ENCODE measurements at regions not wholly inside any gene's neighbourhood (a gene's known extent, or its start where the extent isn't known, plus 50 kb on each side); places are given as distances from the start of the nearest gene placed in this dataset.
"Not testable (repeated sequence)": the region's sequence is repeated elsewhere in the genome, so short reads cannot be mapped to it uniquely, and the experiment has no call there.

DNA sequence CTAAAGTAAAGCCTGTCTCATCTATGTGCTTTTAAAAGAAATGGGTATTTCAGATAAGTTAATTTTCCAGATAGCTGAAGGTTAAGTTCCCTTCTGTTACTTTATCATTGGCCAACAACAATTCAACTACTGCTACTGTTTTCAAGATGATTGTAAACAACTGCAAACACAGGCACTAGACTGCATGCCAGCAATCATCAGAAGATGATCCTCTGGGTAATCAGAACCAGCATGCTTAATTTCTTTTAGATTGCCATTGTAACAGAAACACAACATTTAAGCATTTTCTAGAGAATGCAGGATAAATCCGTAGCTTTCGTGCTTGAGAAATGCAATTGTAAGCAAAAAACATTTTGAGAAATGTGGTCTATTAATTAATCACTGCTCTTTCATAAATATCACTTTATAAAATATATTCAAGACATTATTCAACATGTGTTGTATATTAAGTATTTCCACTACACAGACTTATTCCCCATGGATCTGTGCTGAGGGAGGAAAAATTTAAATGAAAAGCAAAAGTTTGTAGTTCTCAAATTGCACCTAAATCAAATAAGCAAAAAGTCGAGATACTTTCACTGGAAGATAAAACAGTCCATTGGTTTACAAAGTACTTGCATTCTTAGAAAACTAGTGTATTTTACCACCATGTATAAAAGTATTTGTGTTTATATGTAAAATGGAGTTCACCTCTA, 133.7 kb downstream of the ATL2 start:
- DNase-seq, result no peak

DNA sequence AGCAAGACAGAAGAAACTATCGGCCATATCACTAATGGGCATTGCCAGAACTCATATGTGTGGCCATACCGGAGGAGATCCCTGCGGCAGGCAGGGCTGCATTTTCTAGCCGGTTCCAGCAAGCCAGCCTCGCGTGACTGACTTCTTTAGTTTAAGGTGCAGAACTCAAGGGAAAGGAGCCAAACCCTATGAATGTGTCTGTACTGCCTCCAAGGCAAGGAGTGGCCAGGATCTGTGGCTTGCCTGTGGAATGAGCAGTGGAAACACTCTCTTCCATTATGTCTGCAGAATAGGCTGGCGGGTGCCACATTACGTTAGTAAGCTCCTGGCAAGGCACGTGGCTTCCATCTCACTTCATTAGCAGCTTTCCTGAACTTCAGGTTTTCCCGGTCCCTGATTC, 137.6 kb downstream of the ATL2 start:
- DNase-seq, result no peak

GRCh38 chr2:38238705-38239104, 138.4 kb downstream of the ATL2 start:
- not testable (repeated sequence) for DNase-seq

DNA sequence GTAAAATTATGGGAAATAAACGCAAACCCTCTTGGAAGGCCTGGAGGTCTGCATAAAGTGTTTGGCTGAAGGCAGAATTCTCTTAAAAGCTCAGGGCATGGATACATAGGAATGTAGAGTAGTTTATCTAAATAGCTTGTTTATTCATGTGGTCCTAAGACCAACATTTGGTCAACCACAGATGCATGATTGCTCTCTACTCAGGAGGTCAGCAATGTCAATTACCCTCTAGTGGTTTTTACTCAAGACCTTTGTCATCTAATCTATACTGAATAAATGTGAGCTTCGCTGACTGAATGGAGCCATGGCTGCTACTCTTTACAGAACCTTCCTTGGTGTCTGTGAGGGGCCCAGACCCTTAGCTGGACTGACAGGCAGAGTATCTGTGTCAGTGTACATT, 139.8 kb downstream of the ATL2 start:
- no peak for DNase-seq

DNA sequence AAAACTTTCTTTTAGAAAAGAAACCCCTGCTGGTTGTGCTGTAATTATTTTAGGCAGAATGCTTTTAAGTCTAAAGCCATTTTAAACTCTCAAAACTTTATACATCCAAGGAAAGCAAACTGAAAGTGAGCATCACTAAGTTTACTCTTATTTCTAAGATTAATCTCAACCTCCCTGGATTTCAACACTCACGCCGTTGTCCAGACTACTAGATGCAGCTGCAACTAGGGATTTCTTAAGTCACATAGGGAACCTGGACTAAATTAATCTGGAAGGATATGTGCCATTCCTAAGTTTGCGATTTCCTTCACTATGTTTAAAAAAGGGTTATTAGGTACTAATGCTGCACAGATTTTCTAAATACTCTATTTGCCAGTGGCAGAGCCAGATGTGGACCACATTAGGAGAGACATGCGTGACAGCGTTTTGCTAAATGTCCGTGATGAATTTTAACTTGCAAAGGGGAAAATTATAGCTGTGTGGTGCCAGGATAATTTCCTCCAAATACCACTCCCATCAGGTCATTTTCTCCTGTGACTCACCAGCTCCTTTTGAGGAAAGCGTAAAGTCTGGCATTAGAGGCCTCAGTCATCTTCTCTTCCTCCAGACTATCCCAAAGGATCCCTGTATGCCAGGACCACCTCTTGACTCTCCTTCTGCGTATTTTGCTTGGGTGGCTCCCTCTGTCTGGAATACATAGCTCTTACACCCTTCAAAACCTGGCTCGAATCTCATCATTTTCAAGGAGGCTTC, 143.7 kb downstream of the ATL2 start:
- no peak for DNase-seq

DNA sequence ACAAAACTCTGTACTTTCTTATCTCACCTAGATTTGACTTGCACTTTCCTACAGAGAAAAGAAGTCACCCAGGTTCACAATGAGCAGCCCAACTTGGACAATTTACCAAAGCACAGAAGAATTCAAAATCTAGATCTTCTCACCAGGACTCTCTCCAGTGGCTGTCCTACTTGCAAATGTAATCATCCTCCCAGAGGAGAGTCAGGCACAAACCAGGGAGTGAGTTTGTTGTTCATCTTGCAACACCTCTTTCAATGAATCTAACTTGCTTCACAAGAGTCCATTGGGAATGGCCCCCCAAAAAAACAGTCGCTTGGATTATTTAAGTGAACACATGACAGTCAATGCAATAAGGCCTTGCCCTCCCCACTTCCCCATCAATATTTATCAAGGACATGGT, 144.6 kb downstream of the ATL2 start:
- DNase-seq, result no peak

DNA sequence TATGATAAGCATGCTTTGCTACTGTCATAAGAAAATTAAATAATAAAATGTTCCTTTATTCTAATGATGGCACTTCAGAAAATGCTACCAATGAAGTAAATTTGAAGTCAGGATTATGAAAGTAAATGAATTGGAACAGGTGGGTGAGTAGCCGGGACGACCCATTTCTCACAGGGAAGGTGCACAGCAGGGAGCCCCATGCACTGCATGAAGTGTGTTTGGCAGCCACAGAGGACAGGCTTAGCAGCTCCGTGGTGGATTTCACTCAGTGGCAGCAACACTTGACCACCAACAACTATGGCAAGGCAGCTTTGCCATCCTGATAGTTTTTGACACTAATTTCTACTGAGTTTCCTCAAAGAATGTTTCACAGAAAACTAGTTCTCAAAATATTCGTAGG, 146.3 kb downstream of the ATL2 start:
- no peak for DNase-seq

DNA sequence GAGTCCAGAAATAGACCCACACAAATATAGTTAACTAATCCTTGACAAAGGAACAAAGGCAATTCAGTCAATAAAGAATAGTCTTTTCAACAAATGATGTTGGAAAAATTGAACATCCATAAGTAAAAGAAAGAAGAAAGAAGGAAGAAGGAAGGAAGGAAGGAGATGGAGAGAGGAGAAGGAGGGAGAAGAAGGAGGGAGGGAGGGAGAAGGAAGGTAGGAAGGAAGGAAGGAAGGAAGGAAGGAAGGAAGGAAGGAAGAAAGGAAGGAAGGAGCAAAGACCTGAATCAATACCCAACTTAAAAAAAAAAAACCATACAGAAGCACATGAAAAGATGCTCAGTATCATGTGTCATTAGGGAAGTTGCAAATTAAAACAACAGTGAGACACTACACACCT, 148.3 kb downstream of the ATL2 start:
- no peak for DNase-seq

GRCh38 chr2:38224821-38225437, 149.0 kb upstream of the CYP1B1 start:
- no peak for DNase-seq

DNA sequence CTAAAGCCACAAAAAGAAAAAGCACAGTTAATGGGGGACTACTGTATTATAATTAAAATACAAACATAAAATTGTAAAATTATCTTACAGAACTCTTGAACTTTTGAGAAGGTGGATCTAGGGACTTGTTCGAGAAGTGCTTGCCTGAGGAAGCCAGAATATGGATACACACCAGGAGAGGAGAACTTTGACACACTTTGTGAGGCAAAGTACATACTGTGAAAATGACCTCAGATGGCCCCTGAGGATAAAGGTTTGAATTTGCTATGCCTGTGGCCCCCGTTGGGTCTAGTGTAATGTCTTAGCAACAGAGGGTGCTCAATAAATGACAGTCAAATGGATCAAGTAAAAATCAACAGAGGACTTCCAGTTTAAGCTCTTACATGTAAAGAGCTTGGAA, 148.2 kb upstream of the CYP1B1 start:
- no peak for DNase-seq

GRCh38 chr2:38223256-38223655, 147.3 kb upstream of the CYP1B1 start:
- DNase-seq, result no peak

DNA sequence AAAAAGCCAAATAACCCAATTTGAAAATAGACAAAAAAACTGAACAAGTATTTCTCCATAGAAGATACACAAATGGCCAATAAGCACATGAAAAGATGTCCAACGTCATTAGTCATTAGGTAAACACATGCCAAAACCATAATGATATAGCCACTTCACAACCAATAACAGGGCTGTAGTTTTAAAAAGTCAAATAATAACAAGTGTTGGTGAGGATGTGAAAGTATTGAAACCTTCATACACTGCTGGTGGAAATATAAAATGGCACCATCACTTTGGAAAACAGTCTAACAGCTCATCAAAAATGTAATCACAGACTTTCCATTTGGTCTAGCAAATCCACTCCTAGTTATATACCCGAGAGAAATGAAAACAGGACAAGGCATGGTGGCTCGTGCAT, 144.2 kb upstream of the CYP1B1 start:
- no peak for DNase-seq

- no peak for DNase-seq
Observed at GRCh38 chr2:38218995-38219394, 143.0 kb upstream of the CYP1B1 start.

- DNase-seq, result no peak
Observed at GRCh38 chr2:38218591-38218991, 142.6 kb upstream of the CYP1B1 start.

GRCh38 chr2:38217401-38218188, 141.6 kb upstream of the CYP1B1 start:
- DNase-seq, result no peak

GRCh38 chr2:38216886-38217285, 140.9 kb upstream of the CYP1B1 start:
- no peak for DNase-seq

DNA sequence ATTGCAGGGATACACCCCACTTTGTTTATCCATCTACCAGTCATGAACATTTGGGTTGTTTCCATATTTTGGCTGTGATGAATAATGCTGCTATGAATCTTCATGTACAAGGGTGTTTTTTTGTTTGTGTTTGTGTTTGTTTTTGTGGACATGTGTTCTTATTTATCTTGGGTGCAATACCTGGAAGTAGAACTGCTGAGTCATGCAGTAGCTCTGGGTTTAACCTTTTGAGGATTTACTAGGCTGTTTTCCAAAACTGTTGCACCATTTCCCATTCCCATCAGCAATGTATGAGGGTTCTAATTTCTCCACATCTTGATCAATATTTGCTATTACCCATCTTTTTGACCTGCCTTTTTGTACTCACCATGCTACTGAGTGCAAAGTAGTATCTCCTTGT, 140.0 kb upstream of the CYP1B1 start:
- DNase-seq, result no peak

GRCh38 chr2:38215522-38215921, 139.6 kb upstream of the CYP1B1 start:
- no peak for DNase-seq

DNA sequence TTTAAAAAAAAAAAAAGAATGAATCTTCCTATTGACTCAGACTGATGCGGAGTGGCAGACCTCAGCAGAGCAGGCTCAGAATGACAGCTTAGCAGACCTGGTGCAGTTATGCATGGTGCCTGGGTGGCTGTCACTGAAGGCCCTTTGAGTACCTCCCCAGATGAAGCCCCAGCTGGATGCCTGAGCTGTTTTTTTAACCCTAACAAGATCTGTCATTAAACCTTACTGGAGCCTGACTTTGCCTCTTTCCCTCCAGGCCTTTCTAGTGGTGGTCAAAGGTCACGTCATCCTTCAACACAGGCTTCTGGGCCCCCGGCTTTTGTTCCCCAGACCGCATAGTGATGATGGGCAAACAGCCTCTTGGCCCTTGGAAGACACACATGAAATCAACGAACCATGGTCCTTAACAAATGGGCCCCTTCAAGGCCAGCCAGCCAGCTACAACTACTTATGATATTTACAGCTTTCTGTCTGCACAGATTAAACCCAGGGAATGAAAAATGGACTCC, 138.3 kb upstream of the CYP1B1 start:
- no peak for DNase-seq

DNA sequence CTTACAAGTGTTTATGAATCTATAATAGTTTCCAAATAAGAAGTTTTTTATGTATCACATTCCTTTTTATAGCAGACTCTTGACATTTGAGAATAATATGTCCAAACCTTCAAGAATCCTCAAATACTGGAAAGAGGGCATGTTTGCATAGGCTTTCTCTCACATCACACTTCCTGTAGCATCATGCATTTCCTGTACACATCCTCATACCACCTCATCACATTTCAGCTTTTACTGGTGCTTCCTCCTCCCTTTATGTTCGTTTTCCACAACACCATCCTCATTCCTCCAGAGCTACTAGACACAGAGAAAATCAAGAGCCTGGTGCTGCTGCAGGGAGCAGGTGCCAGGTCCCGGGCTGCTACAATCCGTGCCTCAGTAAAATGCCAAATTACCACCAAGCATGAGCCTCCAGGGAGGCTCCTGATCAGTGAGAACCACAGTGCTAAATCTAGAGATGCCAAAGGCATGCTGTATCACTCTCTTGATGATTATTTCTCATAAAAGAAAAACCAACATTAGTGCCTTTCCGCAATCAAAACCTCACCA, 137.7 kb upstream of the CYP1B1 start:
- no peak for DNase-seq

- no peak for DNase-seq
Observed at GRCh38 chr2:38212312-38212711, 136.4 kb upstream of the CYP1B1 start.

DNA sequence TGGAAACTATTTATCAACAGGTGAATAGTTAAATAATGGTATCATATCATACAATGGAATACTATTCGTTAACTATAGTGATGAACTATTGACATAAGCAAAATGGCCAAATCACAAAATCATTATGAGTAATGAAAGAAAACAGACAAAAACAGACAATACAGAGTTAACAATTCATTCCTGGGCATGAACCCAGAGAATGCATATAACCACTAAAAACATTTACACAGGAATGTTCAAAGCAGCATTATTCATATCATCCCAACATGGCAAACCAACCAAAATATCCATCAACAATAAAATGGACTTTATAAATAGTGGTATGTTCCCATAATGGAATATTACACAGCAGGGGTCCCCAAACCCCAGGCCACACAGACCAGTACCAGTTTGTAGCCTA, 131.2 kb upstream of the CYP1B1 start:
- DNase-seq, result no peak

All from hypothalamus (tissue), 51 donors.